GDM1 (cell line): ENCODE measurements at regions not wholly inside any gene's neighbourhood (a gene's known extent, or its start where the extent isn't known, plus 50 kb on each side); places are given as distances from the start of the nearest gene placed in this dataset.

Experiments used
- DNase-seq: peaks from one replicate; lab custom pipeline; 2025; lab: John Stamatoyannopoulos, UW

DNA sequence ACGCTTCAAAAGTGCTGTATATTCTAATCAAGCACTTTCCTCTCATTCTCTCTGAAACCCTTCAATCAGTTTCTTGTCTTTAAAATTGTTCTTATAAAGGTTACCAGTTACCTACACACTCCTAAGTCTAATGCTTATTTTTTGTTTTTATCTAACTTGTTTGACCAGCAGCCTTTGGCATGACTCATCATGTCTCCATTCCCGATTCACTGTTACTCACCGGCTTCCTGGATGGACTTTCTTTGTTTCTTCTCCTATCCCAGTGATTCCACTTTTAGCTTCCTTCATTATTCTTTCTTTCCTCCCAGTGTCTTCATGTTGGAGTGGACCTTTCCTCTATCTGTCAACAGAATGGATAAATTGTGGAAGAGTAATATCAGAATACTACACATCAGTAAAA is 368.6 kb upstream of the CCDC196 start:
- DNase-seq, result no peak

DNA sequence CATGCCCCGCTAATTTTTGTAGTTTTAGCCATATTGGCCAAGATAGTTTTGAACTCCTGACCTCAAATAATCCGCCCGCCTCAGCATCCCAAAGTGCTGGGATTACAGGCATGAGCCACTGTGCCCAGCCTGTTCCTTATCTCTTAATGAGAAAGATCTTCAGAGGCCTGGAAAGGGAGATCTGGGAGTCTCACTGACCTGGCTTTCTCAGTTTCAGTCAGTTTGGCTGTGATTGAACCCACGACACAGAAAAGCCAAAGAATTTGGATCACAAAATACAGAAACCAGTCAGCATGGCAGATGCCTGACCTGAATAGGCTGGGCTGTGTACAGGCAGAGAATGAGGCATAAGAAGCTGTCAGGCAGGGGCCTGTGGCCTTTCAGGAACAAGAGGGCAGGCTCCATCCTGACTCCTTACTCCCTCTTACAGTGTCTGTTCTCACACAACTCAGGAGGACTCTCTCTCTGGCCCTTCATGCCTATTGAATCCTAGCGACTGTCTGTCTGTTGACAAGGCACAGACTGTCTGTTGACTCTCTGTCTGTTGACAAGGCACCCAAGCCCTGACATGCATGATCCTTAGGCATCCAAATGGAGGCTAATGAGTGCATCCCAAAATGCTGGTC is 366.5 kb upstream of the CCDC196 start:
- no peak for DNase-seq

GRCh38 chr14:66120402-66120801 is 365.8 kb upstream of the CCDC196 start:
- no peak for DNase-seq

GRCh38 chr14:66121859-66122258 is 364.3 kb upstream of the CCDC196 start:
- no peak for DNase-seq

GRCh38 chr14:66129224-66129623 is 356.9 kb upstream of the CCDC196 start:
- DNase-seq, result no peak

GRCh38 chr14:66131111-66131510 is 355.1 kb upstream of the CCDC196 start:
- no peak for DNase-seq

- no peak for DNase-seq
These were observed 352.5 kb upstream of the CCDC196 start for GRCh38 chr14:66133666-66134065.

- DNase-seq, result no peak
These were observed 350.3 kb upstream of the CCDC196 start for GRCh38 chr14:66135831-66136230.

DNA sequence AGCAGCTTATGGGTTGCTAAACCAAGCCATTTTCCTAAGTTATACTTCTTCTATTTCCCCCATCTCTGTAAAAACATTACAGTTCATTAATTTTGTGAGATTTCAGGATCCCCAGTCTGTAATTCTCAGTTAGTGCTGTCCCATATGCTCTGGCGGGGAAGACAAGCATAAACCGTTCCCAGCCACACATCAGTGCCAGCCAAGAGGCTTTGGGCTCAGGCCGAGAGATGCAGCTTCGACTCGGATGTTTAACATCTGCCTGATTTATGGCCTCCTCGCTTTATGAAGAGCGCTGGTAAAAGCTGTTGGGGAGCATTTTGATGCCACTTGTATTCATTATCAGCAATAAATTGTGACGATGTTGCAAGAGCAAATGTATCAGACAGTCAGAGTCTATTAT is 349.1 kb upstream of the CCDC196 start:
- DNase-seq, result no peak

- no peak for DNase-seq
These were observed 346.7 kb upstream of the CCDC196 start for GRCh38 chr14:66139432-66139831.

GRCh38 chr14:66140213-66140918 is 345.8 kb upstream of the CCDC196 start:
- DNase-seq, result no peak

GRCh38 chr14:66140963-66141362 is 345.2 kb upstream of the CCDC196 start:
- DNase-seq, result no peak

DNA sequence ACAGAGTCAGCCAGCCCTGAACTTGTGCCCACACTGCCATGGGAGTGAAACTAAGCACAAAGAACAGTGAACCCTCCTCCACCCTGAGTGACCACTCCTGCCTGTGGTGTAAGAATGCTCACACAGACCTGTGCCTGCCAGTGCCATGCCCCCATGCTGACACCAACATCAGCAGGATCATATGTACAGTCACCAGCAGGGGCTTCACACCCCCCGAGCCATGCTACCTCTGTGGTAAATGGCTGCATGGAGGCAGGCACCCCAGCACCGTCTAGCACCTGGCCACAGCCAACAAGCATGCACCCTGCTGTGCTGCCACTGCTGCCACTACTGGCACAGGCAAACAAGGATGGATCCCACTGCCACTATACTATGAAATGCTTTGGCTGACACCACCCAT is 344.4 kb upstream of the CCDC196 start:
- DNase-seq, result no peak

DNA sequence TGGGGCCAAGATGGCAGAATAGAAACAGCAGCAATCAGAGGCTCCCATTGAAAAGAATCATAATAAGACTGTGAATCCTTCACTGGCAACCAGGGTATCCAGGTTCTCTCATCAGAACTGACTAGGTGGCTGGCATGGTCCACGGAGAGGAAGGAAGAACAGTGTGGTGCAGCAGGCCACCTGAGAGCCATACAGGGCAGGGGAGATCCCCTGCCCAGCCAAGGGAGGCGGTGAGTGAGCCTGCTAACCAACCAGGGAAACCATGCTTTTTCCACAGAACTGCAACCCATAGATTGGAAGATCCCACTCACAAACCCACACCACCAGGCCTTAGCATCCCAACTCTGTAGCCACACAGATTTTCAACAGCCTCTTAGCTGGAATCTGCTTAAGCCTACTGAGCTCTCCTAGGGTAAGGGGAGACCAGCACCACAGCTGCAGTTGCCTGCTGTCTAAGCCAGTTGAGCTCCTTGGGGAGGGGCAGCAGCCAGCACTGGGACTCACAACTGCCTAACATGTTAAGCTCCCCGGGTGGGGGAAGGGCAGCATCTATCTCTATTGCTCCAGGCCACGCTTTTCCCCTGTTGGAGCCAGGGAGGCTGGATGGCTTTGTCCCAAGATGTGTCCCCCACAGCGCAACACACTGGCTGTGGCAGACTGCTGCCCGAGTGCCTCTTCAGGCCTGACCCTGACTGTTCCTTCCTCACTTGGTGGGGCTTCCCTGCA is 342.6 kb upstream of the CCDC196 start:
- no peak for DNase-seq

GRCh38 chr14:66152302-66152701 is 333.9 kb upstream of the CCDC196 start:
- no peak for DNase-seq

DNA sequence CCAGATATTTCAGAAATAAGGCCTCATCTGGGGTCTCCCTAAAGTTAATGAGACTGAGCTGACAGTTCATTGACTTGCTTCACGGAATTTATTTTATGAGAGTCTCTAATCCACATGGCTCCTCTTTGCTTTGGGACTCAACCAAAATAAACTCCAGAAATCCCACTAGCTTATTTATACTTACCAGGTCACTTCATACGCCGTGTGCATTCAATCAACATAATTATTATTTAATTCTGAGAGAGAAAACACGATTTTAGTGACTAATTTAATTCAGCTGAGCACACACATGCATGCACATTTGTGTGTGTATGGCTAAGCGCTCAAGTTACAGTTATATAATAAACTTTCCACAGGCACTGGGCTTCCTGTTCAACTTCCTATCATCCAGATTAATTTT is 333.4 kb upstream of the CCDC196 start:
- DNase-seq, result no peak

- no peak for DNase-seq
These were observed 323.1 kb upstream of the CCDC196 start for GRCh38 chr14:66163023-66163422.

GRCh38 chr14:66165337-66165736 is 320.8 kb upstream of the CCDC196 start:
- DNase-seq, result no peak

GRCh38 chr14:66174453-66174891 is 311.7 kb upstream of the CCDC196 start:
- no peak for DNase-seq

DNA sequence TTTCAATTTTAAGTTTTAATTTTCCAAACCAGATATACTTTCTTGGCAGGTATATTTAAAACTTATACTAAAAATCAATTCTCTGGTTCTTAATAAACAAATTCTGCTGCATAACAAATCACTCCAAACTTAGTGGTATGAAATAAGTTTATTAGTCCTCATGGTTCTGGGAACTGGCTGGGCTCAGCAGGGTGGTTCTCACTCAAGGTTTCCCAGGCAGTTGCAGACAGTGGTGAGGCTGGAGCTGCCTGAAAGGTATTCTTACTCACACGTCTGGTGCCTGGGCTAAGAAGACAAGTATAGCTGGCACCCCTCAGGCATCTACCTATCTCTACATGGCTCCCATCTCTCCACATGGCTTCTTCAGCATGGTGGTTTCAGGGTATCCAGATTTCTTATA is 308.2 kb upstream of the CCDC196 start:
- no peak for DNase-seq

DNA sequence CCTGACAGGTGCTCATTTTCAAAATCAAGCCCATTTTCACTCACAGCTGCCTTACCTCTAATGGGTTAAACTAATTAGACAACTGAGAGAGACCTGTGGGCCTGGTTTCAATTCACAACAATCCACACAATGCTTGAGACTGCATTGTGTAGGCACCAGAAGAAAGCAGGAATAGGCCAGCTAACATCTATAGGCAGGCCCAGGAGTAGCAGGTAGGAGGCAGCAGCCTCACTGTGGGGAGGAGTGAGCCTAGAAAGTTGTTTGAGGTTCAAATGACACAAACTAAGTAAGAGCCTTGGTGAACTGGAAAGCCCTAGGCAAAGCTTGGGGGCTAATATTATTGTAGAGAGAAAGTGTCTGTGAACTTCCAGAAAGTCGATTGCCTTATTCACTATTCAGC is 289.5 kb upstream of the CCDC196 start:
- no peak for DNase-seq

DNA sequence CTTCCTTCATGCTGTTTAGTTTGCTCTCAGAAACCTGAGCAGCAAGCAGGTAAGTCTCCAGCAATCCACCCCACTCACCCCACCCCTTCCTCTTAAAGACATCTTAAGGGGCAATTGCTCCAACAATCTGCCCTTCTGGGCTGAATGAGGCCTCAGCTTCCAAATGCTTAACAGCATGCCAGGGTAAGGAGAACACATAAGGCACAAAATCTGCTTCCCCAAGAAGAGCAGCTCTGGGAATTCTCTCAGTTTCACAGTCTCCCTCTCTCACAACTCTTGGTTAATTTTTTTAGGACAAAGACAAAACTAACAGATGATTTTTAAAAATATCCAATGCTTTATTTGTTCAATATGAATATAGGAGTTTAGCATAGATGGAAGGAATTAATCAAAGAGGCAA is 288.9 kb upstream of the CCDC196 start:
- no peak for DNase-seq

- no peak for DNase-seq
These were observed 279.6 kb upstream of the CCDC196 start for GRCh38 chr14:66206554-66206953.
